Naive thymus-derived CD4-positive, alpha-beta T cell (primary cell): ENCODE measurements at regions not wholly inside any gene's neighbourhood (a gene's known extent, or its start where the extent isn't known, plus 50 kb on each side); places are given as distances from the start of the nearest gene placed in this dataset. TPM values are rescaled to one million over a fixed set of nuclear protein-coding genes. Genes with fewer than 3 reads are reported as not detected.

ENCODE experiments used
- ATAC-seq: fragments of 150-1000 bp; cut with Tn5 transposase; 2 replicates; pipeline ENCODE4 v1.10.0; 2021; ENCODE audit warnings: mild to moderate bottlenecking, moderate library complexity
- CTCF ChIA-PET: fragments of 350-600 bp; sonication (Branson Sonifier 250); formaldehyde crosslinking; loops from one replicate; lab custom pipeline; 2021; ENCODE audit warnings: antibody characterized with exemption; lab: Charles Lee
- POLR2A ChIA-PET: fragments of 350-600 bp; sonication (Branson Sonifier 250); formaldehyde crosslinking; loops from one replicate; lab custom pipeline; 2021; ENCODE audit warnings: antibody characterized with exemption, inconsistent platforms; lab: Charles Lee
- DNase-seq, 9 donors: peaks; one replicate each; pipeline versions ENCODE4 v3.0.0 to v3.0.0-alpha.2; 2020 to 2022; ENCODE audit warnings: mixed read lengths in 1 of 9
- H3K27ac ChIP-seq: one replicate; pipeline ENCODE4 v1.7.0; 2013; ENCODE audit warnings: mild to moderate bottlenecking, low read depth, low read length, moderate library complexity
- H3K27me3 ChIP-seq, 2 donors: one replicate each; pipeline ENCODE4 v1.7.0; 2013; ENCODE audit warnings: low read length in 2 of 2, mild to moderate bottlenecking in 2 of 2, moderate library complexity in 2 of 2; ENCODE audit not compliant: control insufficient read depth in 2 of 2, insufficient read depth in 2 of 2
- H3K36me3 ChIP-seq, 3 experiments: 1 replicate in 2 of 3; 2 replicates in 1 of 3; pipeline ENCODE4 v1.7.0; 2013; ENCODE audit warnings: low read length in 3 of 3, mild to moderate bottlenecking in 3 of 3, moderate library complexity in 1 of 3; ENCODE audit not compliant: insufficient read depth in 3 of 3, control insufficient read depth in 2 of 3
- H3K4me1 ChIP-seq, 2 donors: one replicate each; pipeline ENCODE4 v1.7.0; 2013; ENCODE audit warnings: low read length in 2 of 2, mild to moderate bottlenecking in 2 of 2, moderate library complexity in 1 of 2; ENCODE audit not compliant: control insufficient read depth in 2 of 2, insufficient read depth in 2 of 2
- H3K4me3 ChIP-seq: 2 replicates; pipeline ENCODE4 v1.7.0; 2013; ENCODE audit warnings: mild to moderate bottlenecking, low read length
- H3K9me3 ChIP-seq, 3 experiments: 1 replicate in 2 of 3; 2 replicates in 1 of 3; pipeline ENCODE4 v1.7.0; 2013; ENCODE audit warnings: low read length in 3 of 3; ENCODE audit not compliant: control insufficient read depth in 2 of 3
- H3K27ac Mint-ChIP-seq, 9 donors: one replicate each; pipeline ENCODE4 v1.8.0; 2020 to 2022; ENCODE audit warnings: mixed read lengths in 9 of 9, mild to moderate bottlenecking in 8 of 9, moderate library complexity in 5 of 9, inconsistent platforms in 2 of 9
- H3K27me3 Mint-ChIP-seq, 5 donors: one replicate each; pipeline ENCODE4 v1.8.0; 2021 to 2022; ENCODE audit warnings: mixed read lengths in 5 of 5, mild to moderate bottlenecking in 1 of 5
- H3K36me3 Mint-ChIP-seq, 5 donors: one replicate each; pipeline ENCODE4 v1.8.0; 2020 to 2022; ENCODE audit warnings: mixed read lengths in 5 of 5, mild to moderate bottlenecking in 3 of 5, inconsistent platforms in 1 of 5
- H3K4me1 Mint-ChIP-seq, 7 donors: one replicate each; pipeline ENCODE4 v1.8.0; 2020 to 2022; ENCODE audit warnings: mixed read lengths in 7 of 7, mild to moderate bottlenecking in 3 of 7, inconsistent platforms in 1 of 7
- H3K4me3 Mint-ChIP-seq, 10 donors: one replicate each; pipeline ENCODE4 v1.8.0; 2020 to 2022; ENCODE audit warnings: mild to moderate bottlenecking in 10 of 10, mixed read lengths in 10 of 10, moderate library complexity in 6 of 10, inconsistent platforms in 2 of 10
- H3K9me3 Mint-ChIP-seq, 11 donors: one replicate each; pipeline ENCODE4 v1.8.0; 2020 to 2022; ENCODE audit warnings: mixed read lengths in 11 of 11, mild to moderate bottlenecking in 4 of 11, inconsistent platforms in 1 of 11, moderate library complexity in 1 of 11
- intact Hi-C, 2 donors: fragments of 100-400 bp; cut with micrococcal nuclease; formaldehyde crosslinking; loops; one replicate each; pipeline ENCODE4 v1.15.1; 2023
- microRNA-seq: library from miRNA; unstranded; fragments of <30 nt; microRNA quantifications from one replicate; pipeline ENCODE4 v1.2.0, GENCODE V29; 2022; ENCODE audit warnings: borderline microRNAs expressed

GRCh38 chr4:29467044-29467717 lies 1253.0 kb upstream of the PCDH7 start:
- DNase-seq, result no peak
- Histone ChIP-seq H3K9me3 (no peaks in the 10 kb centered on the region), H3K4me3 (no peak overlapping the region), H3K27me3 (no peaks in the 10 kb centered on the region), H3K27ac (no peak overlapping the region), H3K4me1 (no peaks in the 10 kb centered on the region), H3K36me3 (no peaks in the 10 kb centered on the region)
- H3K4me3 Mint-ChIP-seq, result no peak overlapping the region
- no peak overlapping the region for H3K27ac Mint-ChIP-seq
- intact Hi-C loops, result no loop called here
- CTCF ChIA-PET, result no interaction called here
- no peaks in the 10 kb centered on the region for H3K36me3 Mint-ChIP-seq
- POLR2A ChIA-PET, result no interaction called here
- H3K27me3 Mint-ChIP-seq, result no peaks in the 10 kb centered on the region
- H3K9me3 Mint-ChIP-seq, result peaks cover 3 to 22% (median 11%) of the 10 kb centered on the region in 11 donors
- H3K4me1 Mint-ChIP-seq, result no peaks in the 10 kb centered on the region
- ATAC-seq, result no peak

Small RNAs in the stretch of these regions (microRNA-seq; reads per million reads assigned to microRNA genes)
- not detected for gene MIR4275
